ENCODE measurements at regions not wholly inside any gene's neighbourhood (a gene's known extent, or its start where the extent isn't known, plus 50 kb on each side); places are given as distances from the start of the nearest gene placed in this dataset.

DNA sequence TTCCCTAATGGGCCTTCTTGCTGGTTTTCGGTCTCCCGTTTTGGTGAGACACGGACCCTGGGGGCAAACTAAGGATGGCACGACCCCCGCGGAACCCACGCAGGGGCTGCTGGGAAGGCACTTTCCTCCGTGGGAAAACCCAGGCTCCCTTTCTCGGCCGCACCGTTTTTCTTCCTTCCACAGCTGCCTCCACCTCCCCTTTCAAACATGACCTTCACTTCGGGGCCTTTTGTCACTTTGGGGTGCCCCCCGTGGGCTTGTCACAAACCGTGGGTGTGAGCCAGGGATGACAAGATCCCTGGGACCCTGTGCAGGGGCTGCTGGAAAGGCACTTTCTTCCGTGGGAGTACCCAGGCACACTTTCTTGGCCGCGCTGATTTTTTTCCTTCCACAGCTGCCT, 268.7 kb downstream of the ALG10 start:
- no peak for DNase-seq (ENCODE audit: low read depth)

DNA sequence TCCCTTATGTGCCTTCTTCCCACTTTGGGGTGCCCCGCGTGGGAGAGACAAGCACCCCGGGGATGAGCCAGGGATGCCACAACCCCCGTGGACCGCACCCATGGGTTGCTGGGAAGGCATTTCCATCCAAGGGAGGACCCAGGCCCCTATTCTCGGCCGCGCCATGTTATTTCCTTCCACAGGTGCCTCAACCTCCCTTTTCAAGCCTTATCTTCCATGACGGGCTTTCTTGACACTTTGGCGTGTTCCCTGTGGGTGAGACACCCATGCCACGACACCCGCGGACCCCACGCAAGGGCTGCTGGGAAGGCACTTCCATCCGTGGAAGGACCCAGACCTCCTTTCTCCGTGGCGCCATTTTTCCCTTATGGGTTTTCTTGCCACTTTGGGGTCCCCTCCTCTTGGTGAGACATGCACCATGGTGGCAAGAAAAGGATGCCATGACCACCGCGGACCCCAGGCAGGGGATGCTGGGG, 269.2 kb downstream of the ALG10 start:
- DNase-seq (ENCODE audit: low read depth): no peak

DNA sequence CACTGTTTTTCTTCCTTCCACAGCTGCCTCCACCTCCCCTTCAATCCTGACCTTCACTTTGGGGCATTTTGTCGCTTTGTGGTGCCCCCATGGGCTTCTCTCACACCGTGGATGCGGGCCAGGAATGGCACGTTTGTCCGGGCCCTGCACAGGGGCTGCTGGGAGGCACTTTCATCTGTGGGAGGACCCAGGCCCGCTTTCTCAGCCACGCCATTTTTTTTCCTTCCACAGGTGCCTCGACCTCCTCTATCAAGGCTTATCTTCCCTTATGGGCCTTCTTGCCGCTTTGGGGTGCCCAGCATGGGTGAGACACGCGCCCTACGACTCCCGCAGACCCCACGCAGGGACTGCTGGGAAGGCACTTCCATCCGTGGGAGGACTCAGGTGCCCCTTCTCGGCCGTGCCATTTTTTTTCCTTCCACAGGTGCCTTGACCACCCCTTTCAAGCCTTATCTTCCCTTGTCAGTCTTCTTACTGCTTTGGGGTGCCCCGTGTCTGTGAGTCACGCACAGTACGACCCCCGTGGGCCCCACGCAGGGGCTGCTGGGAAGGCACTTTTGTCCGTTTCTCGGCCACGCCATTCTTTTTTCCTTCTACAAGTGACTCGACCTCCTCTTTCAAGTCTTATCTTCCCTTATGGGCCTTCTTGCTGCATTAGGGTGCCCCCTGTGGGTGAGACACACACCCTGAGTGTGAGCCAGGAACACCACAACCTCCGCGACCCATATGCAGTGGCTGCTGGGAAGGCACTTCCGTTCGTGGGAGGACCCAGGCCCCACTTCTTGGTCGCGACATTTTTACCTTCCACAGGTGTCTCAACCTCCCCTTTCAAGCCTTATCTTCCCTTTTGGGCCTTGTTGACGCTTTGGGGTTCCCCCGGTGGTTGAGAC, 270.7 kb downstream of the ALG10 start:
- no peak for DNase-seq (ENCODE audit: low read depth)

DNA sequence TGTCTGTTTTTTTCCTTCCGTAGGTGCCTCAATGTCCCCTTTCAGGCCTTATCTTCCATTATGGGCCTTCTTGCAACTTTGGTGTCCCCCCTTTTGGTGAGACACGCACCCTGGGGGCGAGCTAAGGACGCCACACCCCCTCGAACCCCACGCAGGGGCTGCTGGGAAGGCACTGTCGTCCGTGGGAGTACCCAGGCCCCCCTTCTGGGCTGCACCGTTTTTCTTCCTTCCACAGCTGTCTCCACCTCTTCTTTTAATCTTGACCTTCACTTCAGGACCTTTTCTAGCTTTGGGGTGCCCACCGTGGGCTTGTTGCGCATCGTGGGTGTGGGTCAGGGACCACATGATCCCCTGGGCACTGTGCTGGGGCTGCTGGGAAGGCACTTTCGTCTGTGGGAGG, 271.8 kb downstream of the ALG10 start:
- no peak for DNase-seq (ENCODE audit: low read depth)

DNA sequence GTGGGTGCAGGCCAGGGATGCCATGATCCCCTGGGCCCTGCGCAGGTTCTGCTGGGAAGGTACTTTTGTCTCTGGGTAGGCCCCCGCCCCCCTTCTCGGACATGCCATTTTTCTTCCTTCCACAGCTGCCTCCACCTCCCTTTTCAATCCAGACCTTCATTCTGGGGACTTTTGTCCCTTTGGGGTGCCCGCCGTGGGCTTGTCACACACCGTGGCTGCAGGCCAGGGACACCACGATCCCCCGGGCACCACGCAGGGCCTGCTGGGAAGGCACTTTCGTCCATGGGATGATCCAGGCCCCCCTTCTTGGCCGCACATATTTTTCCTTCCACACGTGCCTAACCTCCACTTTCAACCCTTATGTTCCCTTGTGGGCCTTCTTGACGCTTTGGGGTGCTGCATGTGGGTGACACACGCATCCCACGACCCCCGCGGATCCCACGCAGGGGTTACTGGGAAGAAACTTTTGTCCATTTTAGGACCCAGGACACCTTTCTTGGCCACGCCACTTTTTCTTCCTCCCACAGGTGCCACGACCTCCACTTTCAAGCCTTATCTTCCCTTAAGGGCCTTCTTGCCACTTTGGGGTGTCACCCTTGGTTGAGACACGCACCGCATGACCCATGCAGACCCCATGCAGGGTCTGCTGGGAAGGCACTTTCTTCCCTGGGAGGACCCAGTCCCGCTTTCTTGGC, 272.5 kb downstream of the ALG10 start:
- no peak for DNase-seq (ENCODE audit: low read depth)

DNA sequence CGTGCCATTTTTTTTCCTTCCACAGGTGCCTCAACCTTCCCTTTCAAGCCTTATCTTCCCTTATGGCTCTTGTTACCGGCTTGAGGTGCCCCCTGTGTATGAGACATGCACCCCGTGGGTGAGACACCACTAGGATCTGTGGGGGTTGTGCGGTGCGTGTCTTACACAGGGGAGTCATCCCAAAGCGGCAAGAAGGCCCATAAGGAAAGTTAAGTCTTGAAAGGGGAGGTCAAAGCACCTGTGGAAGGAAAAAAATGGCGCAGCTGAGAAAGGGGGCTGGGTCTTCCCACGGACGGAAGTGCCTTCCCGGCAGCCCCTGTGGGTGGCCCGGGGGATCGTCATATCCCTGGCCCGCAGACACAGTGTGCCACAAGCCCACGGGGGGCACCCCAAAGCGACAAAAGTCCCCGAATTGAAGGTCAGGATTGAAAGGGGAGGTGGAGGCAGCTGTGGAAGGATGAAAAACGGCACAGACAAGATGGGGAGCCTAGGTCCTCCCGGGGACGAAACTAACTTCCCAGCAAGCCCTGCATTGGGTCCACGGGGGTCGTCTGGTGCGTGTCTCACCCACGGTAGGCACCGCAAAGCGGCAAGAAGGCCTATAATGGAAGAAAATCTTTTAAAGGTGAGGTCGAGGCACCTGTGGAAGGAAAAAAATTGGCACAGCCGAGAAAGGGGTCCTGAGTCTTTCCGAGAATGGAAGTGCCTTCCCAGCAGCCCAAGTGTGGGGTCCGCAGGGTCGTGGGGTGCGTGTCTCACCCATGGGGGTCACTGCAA, 273.3 kb downstream of the ALG10 start:
- no peak for DNase-seq (ENCODE audit: low read depth)

DNA sequence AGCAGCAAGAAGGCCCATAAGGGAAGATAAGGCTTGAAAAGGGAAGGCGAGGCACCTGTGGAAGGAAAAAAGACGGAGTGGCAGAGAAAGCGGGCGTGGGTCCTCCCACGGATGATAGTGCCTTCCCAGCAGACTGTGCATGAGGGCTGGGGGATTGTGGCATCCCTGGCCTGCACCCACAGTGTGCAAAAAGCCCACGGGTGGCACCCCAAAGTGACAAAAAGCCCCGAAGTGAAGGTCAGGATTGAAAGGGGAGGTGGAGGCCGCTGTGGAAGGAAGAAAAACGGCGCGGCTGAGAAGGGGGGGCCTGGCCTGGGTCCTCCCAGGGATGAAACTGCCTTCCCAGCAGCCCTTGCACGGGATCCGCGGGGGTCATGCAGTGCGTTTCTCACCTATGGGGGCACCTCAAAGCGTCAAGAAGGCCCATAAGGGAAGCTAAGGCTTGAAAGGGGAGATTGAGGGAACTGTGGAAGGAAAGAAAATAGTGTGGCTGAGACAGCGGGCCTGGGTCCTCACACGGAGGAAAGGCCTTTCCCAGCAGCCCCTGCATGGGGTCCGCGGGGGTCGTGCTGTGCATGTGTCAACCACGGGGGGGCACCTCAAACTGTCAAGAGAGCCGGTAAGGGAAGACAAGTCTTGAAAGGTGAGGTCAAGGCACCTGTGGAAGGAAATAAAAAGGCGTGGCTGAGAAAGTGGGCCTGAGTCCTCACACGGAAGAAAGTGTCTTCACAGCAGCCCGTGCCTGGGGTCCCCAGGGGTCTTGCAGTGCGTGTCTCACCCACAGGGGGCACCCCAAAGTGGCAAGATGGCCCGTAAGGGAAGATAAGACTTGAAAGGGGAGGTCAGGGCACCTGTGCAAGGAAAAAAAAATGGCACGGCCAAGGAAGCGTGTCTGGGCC, 274.1 kb downstream of the ALG10 start:
- DNase-seq (ENCODE audit: low read depth): no peak

DNA sequence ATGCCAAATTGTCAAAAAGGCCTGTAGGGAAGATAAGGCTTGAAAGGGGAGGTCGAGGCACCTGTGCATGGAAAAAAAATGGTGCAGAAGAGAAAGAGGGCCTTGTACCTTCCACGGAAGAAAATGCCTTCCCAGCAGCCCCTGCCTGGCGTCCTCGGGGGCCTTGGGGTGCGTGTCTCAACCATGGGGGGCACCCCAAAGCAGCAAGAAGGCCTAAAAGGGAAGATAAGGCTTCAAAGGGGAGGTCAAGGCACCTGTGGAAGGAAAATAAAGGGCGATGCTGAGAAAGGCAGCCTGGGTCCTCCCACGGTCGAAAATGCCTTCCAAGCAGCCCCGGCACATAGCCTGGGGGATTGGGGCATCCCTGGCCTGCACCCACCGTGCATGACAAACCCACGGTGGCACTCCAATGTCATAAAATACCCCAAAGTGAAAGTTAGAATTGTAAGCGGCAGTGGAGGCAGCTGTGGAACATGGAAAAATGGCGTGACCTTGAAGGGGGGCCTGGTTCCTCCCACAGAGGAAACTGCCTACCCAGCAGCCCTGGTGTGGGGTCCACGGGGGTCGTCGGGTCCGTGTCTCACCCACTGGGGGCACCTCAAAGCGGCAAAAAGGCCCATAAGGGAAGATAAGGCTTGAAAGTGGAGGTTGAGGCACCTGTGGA, 275.0 kb downstream of the ALG10 start:
- DNase-seq (ENCODE audit: low read depth): no peak

DNA sequence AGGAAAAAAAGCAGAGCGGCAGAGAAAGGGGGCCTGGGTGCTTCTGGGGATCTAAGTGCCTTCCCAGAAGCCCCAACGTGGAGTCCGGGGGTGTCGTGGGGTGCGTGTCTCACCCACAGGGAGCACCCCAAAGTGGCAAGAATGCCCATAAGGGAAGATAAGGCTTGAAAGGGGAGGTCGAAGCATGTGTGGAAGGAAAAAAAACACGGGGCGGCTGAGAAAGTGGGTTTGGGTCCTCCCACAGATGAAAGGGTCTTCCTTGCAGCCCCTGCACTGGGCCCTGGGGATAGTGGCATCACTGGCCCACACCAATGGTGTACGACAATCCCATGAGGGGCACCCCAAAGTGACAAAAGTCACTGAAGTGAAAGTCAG, 275.5 kb downstream of the ALG10 start:
- DNase-seq (ENCODE audit: low read depth): no peak

DNA sequence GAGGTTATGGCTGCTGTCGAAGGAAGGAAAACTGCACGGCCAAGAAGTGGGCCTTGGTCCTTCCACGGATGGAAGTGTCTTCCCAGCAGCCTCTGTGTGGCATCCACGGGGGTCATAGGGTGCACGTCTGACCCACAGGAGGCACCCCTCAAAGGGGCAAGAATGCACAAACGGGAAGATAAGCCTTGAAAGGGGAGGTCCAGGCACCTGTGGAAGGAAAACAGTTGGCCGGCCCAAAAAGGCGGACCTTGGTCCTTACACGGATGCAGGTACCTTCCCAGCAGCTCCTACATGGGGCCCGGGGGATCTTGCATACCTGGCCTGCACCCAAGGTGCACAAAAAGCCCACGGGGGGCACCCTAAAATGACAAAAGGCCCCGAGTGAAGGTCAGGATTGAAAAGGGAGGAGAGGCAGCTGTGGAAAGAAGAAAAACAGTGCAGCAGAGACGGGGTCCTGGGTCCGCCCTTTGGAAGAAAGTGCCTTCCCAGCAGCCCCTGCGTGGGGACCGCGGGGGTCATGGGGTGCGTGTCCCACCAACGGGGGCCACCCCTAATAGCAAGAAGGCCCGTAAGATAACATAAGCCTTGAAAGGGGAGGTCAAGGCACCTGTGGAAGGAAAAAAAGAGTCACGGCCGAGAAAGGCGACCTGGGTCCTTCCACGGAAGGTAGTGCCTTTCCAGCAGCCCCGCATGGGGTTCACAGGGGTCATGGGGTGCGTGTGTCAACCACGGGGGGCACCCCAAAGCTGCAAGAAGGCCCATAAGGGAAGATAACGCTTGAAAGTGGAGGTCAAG, 276.1 kb downstream of the ALG10 start:
- DNase-seq (ENCODE audit: low read depth): no peak

DNA sequence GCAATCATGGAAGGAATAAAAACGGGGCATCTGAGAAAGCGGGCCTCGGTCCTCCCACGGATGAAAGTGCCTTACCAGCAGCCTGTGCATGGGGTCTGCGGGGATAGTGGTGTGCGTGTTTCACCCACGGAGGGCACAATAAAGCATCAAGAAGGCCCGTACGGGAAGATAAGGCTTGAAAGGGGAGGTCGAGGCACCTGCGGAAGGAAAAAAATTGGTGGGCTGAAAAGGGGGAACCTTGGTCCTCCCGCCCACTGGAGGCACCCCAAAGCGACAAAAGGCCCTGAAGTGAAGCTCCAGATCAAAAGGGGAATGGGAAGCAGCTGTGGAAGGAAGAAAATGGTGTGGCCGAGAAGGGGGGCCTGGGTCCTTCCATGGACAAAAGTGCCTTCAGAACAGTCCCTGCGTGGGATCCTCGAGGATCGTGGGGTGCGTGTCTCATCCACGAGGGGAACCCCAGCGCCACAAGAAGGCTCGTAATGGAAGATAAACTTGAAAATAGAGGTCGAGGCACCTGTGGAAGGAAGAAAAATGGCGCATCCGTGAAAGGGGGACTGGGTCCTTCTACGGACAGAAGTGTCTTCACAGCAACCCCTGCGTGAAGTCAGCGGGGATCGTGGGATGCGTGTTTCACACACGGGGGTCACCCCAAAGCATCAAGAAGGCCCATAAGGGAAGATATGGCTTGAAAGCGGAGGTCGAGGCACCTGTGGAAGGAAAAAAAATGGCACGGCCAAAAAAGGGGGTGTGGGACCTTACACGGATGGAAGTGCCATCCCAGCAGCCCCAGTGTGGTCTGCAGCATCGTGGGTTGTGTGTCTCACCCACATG, 276.9 kb downstream of the ALG10 start:
- DNase-seq (ENCODE audit: low read depth): no peak

DNA sequence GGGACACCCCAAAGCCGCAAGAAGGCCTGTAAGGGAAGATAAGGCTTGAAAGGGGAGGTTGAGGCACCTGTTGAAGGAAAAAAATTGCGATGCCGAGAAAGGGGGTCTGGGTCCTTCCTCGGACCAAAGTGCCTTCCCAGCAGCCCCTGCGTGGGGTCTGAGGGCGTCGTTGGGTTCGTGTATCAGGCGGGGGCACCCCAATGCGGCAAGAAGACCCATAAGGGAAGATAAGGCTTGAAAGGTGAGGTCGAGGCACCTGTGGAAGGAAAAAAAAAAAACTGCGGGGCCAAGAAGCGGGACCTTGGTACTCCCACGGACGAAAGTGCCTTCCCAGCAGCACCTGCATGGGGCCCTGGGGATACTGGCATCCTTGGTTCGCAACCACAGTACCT, 277.5 kb downstream of the ALG10 start:
- DNase-seq (ENCODE audit: low read depth): no peak

DNA sequence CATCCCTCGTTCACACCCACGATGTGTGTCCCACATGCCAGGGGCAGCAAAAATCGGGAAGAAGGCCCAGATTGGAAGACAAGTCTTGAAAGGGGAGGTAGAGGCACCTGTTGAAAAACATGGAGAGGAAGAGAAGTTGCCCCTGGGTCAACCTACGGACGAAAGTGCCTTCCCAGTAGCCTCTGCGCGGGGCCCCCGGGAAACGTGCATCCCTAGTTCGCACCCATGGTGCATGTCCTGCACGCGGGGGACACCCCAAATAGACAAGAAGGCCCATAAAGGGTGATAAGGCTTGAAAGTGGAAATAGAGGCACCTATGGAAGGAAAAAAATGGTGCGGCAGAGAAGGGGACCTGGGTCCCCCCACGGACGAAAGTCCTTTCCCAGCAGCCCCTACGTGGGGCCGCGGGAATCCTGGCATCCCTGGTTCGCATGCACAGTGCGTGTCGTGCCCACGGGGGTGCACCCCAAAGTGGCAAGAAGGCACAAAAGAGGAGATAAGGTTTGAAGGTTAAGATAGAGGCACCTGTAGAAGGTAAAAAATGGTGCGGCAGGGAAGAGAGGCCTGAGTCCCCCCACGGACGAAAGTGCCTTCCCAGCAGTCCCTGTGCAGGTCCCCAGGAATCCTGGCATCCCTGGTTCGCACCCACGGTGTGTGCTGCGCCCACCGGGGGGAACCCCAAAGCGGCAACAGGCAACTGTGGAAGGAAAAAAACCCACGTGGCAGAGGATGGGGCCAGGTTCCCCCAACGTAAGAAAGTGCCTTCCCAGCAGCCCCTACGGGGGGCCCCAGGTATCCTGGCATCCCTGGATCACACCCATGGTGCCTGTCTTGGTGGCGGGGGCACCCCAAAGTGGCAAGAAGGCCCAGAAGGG, 278.3 kb downstream of the ALG10 start:
- DNase-seq (ENCODE audit: low read depth): no peak

DNA sequence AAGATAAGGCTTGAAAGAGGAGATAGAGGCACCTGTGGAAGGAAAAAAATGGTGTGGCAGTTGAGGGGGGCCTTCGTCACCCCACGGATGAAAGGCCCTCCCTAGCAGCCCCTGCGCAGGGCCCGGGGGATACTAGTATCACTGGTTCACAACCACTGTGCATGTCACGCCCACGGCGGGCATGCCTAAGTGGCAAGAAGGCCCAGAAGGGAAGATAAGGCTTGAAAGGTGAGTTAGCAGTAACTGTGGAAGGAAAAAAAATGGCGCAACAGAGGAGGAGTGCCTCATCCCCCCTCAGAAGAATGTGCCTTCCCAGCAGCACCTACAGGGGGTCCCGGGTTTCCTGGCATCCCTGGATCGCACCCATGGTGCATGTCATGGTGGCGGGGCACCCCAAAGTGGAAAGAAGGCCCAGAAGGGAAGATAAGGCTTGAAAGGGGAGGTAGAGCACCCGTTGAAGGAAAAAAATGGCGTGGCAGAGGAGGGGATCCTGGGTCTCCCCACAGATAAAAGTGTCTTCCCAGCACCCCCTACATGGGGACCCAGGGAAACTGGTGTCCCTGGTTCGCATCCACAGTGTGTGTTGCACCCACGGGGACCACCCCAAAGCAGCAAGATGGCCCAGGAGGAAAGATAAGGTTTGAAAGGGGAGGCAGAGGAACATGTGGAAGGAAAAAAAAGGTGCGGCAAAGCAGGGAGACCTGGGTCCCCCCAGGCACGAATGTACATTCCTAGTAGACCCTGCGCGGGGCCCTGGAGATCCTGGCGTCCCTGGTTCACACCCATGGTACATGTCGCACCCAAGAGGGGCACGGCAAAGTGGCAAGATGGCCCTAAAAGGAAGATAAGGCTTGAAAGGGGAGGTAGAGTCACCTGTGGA, 279.2 kb downstream of the ALG10 start:
- no peak for DNase-seq (ENCODE audit: low read depth)

DNA sequence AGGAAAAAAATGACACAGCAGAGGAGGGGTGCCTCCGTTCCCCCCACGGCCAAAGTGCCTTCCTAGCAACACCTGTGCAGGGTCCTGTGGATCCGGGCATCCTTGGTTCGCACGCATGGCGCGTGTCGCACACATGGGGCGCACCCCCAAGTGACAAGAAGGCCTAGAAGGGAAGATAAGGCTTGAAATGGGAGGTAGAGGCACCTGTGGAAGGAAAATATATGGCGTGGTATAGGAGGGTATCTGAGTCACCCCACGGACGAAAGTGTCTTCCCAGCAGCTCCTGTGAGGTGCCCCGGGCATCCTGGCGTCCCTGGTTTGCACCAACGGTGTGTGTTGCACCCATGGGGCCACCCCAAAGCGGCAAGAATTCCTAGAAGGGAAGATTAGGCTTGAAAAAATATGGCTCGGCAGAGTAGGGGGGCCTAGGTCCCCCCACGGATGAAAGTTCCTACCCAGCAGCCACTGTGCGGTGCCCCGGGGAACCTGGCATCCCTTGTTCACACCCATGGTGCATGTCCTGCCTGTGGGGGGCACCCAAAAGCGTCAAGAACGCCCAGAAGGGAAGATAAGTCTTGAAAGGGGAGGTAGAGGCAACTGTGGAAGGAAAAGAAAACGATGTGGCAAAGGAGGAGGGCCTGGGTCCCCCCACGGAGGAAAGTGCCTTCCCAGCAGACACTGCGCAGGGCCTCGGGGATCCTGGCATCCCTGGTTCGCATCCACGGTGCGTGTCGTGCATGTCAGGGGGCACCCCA, 280.0 kb downstream of the ALG10 start:
- DNase-seq (ENCODE audit: low read depth): no peak

DNA sequence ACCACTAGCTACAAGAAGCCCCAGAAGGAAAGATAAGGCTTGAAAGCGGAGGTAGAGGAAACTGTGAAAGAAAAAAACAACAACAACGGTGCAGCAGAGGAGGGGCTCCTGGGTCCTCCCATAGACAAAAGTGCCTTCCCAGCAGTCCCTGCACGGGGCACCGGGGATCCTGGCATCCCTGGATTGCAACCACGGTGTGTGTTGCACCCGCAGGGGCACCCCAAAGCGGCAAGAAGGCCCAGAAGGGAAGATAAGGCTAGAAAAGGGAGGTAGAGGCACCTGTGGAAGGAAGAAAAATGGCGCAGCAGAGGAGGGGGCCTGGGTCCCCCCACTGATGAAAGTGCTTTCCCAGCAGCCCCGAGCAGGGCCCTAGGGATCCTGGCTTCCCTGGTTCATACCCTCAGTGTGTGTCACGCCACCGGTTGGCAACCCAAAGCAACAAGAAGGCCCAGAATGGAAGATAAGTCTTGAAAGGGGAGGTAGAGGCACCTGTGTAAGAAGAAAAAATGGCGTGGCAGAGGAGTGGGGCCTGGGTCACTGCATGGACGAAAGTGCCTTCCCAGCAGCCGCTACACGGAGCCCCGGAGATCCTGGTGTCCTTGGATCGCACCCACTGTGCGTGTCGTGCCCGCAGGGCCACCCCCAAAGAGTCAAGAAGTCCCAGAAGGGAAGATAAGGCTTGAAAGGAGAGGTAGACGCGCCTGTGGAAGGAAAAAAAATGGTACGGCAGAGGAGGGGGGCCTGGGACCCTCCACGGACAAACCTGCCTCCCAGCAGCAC, 281.0 kb downstream of the ALG10 start:
- DNase-seq (ENCODE audit: low read depth): no peak

All from EH (cell line).